ENCODE measurements at regions not wholly inside any gene's neighbourhood (a gene's known extent, or its start where the extent isn't known, plus 50 kb on each side); places are given as distances from the start of the nearest gene placed in this dataset.

DNA sequence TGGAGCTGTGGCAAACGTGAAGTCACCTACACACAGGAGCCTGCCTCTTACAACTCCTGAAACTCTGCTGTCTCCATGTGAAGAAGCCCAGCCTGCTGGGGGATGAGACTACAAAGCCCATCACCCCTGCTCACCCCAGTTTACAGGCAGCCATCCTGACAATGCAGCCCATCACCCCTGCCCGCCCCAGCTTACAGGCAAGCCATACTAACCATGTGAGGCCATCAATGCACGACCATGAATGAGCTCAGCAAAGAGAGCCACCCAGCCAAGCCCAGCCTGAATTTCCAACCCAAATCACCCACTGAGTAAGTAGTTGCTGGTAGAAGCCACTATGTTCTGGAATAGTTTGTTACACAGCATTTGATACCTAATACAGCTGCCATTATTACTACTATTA is 185.4 kb upstream of the NSMCE3 start:
- TF ChIP-seq, protein P1, sequence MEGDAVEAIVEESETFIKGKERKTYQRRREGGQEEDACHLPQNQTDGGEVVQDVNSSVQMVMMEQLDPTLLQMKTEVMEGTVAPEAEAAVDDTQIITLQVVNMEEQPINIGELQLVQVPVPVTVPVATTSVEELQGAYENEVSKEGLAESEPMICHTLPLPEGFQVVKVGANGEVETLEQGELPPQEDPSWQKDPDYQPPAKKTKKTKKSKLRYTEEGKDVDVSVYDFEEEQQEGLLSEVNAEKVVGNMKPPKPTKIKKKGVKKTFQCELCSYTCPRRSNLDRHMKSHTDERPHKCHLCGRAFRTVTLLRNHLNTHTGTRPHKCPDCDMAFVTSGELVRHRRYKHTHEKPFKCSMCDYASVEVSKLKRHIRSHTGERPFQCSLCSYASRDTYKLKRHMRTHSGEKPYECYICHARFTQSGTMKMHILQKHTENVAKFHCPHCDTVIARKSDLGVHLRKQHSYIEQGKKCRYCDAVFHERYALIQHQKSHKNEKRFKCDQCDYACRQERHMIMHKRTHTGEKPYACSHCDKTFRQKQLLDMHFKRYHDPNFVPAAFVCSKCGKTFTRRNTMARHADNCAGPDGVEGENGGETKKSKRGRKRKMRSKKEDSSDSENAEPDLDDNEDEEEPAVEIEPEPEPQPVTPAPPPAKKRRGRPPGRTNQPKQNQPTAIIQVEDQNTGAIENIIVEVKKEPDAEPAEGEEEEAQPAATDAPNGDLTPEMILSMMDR (IDR thresholded peaks at IDR 0.05; ENCODE audit: low read depth, low read length) = no peak
- no peak for DNase-seq (ENCODE audit: extremely low read depth, low read depth)

- DNase-seq (ENCODE audit: extremely low read depth, low read depth) = no peak
- TF ChIP-seq, protein P1 (IDR thresholded peaks at IDR 0.05; ENCODE audit: low read depth, low read length) = no peak
Measured at GRCh38 chr15:29454506-29454905, 184.9 kb upstream of the NSMCE3 start.

GRCh38 chr15:29452881-29453731 is 183.5 kb upstream of the NSMCE3 start:
- no peak for DNase-seq (ENCODE audit: extremely low read depth, low read depth)
- TF ChIP-seq, protein P1 (IDR thresholded peaks at IDR 0.05; ENCODE audit: low read depth, low read length) = no peak

GRCh38 chr15:29451201-29451781 is 181.7 kb upstream of the NSMCE3 start:
- TF ChIP-seq, protein P1 (IDR thresholded peaks at IDR 0.05; ENCODE audit: low read depth, low read length) = no peak
- DNase-seq (ENCODE audit: extremely low read depth, low read depth) = no peak

- TF ChIP-seq, protein P1 (IDR thresholded peaks at IDR 0.05; ENCODE audit: low read depth, low read length) = no peak
- DNase-seq (ENCODE audit: extremely low read depth, low read depth) = no peak
Measured at GRCh38 chr15:29449136-29449535, 179.5 kb upstream of the NSMCE3 start.

DNA sequence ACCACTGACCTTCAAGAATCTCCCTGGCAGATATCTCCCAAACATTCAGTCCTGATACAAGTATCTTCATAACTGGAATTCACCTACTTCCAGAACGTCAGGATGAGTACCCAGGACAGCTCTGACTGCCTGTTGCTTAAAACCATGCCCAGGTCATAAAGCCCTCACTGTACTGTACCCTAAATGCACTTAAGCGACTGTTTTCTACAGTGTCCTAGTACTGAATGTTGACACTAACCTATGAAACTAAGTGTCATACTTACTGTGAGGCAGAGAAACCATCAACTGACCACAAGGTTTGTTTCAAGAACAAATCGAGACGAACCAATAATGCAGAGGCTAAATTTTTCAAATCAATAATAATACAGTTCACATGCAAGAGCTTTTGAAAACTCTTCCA is 178.7 kb upstream of the NSMCE3 start:
- TF ChIP-seq, protein P1 (IDR thresholded peaks at IDR 0.05; ENCODE audit: low read depth, low read length) = no peak
- DNase-seq (ENCODE audit: extremely low read depth, low read depth) = no peak

GRCh38 chr15:29446480-29446879 is 176.9 kb upstream of the NSMCE3 start:
- TF ChIP-seq, protein P1 (IDR thresholded peaks at IDR 0.05; ENCODE audit: low read depth, low read length) = no peak
- DNase-seq (ENCODE audit: extremely low read depth, low read depth) = no peak

Measured in AG09319 (cell line).